ENCODE measurements at regions not wholly inside any gene's neighbourhood (a gene's known extent, or its start where the extent isn't known, plus 50 kb on each side); places are given as distances from the start of the nearest gene placed in this dataset.
A peak's percentile ranks its signal among the peaks of the same experiment; 100 is the strongest.

- Histone ChIP-seq H3F3A (ENCODE audit: insufficient read depth, low read length, poor library complexity, severe bottlenecking) (no peaks in the 10 kb centered on the region), H3K9me2 (ENCODE audit: insufficient read depth, low read length) (no peaks in the 10 kb centered on the region), H3K4me2 (ENCODE audit: low read length) (no peak overlapping the region), H4K20me1 (ENCODE audit: insufficient read depth) (no peaks in the 10 kb centered on the region), H3K9ac (ENCODE audit: low read length) (no peak overlapping the region), H2AFZ (ENCODE audit: low read depth, low read length) (no peak overlapping the region), H3K27ac (ENCODE audit: low read length) (no peak overlapping the region), H3K36me3 (ENCODE audit: insufficient read depth, low read length) (no peaks in the 10 kb centered on the region), H3K9me3 (ENCODE audit: low read length) (no peaks in the 10 kb centered on the region), H3K27me3 (ENCODE audit: insufficient read depth, low read depth, low read length) (no peaks in the 10 kb centered on the region), H3K4me3 (ENCODE audit: low read length) (no peak overlapping the region), H3K79me2 (replicated peaks; ENCODE audit: insufficient read depth, low read length) (no peaks in the 10 kb centered on the region)
- TF ChIP-seq MXI1 (conservative IDR thresholded peaks at IDR 0.05; ENCODE audit: poor library complexity, severe bottlenecking) (no peak), POLR2AphosphoS5 (IDR thresholded peaks at IDR 0.05) (no peak), EP300 (conservative IDR thresholded peaks at IDR 0.05; ENCODE audit: poor library complexity, severe bottlenecking) (no peak), REST (IDR thresholded peaks at IDR 0.05; ENCODE audit: borderline replicate concordance) (no peak)
Observed at GRCh38 chr2:207449642-207450165, 80.1 kb upstream of the CREB1 start.

- Histone ChIP-seq H3K9me2 (ENCODE audit: insufficient read depth, low read length) (no peaks in the 10 kb centered on the region), H3K27ac (ENCODE audit: low read length) (no peak overlapping the region), H3K27me3 (ENCODE audit: insufficient read depth, low read depth, low read length) (no peaks in the 10 kb centered on the region), H3K9ac (ENCODE audit: low read length) (no peak overlapping the region), H3K79me2 (replicated peaks; ENCODE audit: insufficient read depth, low read length) (no peaks in the 10 kb centered on the region), H3F3A (ENCODE audit: insufficient read depth, low read length, poor library complexity, severe bottlenecking) (no peaks in the 10 kb centered on the region), H2AFZ (ENCODE audit: low read depth, low read length) (no peak overlapping the region), H3K36me3 (ENCODE audit: insufficient read depth, low read length) (no peaks in the 10 kb centered on the region), H3K4me2 (ENCODE audit: low read length) (no peak overlapping the region), H3K9me3 (ENCODE audit: low read length) (no peaks in the 10 kb centered on the region), H4K20me1 (ENCODE audit: insufficient read depth) (no peaks in the 10 kb centered on the region), H3K4me3 (ENCODE audit: low read length) (no peak overlapping the region)
- TF ChIP-seq TAF1 (IDR thresholded peaks at IDR 0.05; ENCODE audit: low read depth), result no peak
- no peak for TF ChIP-seq POLR2AphosphoS5 (IDR thresholded peaks at IDR 0.05)
- TF ChIP-seq CTCF (IDR thresholded peaks at IDR 0.05; ENCODE audit: poor library complexity, severe bottlenecking), result no peak
Observed at GRCh38 chr2:207450186-207450585, 79.6 kb upstream of the CREB1 start.

GRCh38 chr2:207458582-207458981 lies 71.2 kb upstream of the CREB1 start:
- H2AFZ ChIP-seq (ENCODE audit: low read depth, low read length), result no peak overlapping the region
- no peak overlapping the region for H3K4me2 ChIP-seq (ENCODE audit: low read length)
- no peaks in the 10 kb centered on the region for H3K36me3 ChIP-seq (ENCODE audit: insufficient read depth, low read length)
- no peaks in the 10 kb centered on the region for H3F3A ChIP-seq (ENCODE audit: insufficient read depth, low read length, poor library complexity, severe bottlenecking)
- TF ChIP-seq EP300 (conservative IDR thresholded peaks at IDR 0.05; ENCODE audit: poor library complexity, severe bottlenecking) (no peak), TAF1 (IDR thresholded peaks at IDR 0.05; ENCODE audit: low read depth) (no peak), SMC3 (conservative IDR thresholded peaks at IDR 0.05; ENCODE audit: poor library complexity) (peak; percentile 54), POLR2AphosphoS5 (IDR thresholded peaks at IDR 0.05) (no peak), CTCF (IDR thresholded peaks at IDR 0.05; ENCODE audit: poor library complexity, severe bottlenecking) (peak; percentile 26), EZH2 (IDR thresholded peaks at IDR 0.05; ENCODE audit: borderline replicate concordance, insufficient read depth, low read length, poor library complexity, severe bottlenecking) (no peak), REST (IDR thresholded peaks at IDR 0.05; ENCODE audit: borderline replicate concordance) (no peak), RAD21 (conservative IDR thresholded peaks at IDR 0.05) (peak; percentile 56)
- H3K9ac ChIP-seq (ENCODE audit: low read length), result no peak overlapping the region
- H3K9me3 ChIP-seq (ENCODE audit: low read length), result no peaks in the 10 kb centered on the region
- H3K9me2 ChIP-seq (ENCODE audit: insufficient read depth, low read length), result no peaks in the 10 kb centered on the region
- H3K27me3 ChIP-seq (ENCODE audit: insufficient read depth, low read depth, low read length), result no peaks in the 10 kb centered on the region
- H3K79me2 ChIP-seq (replicated peaks; ENCODE audit: insufficient read depth, low read length), result no peaks in the 10 kb centered on the region
- H3K27ac ChIP-seq (ENCODE audit: low read length), result no peak overlapping the region
- no peaks in the 10 kb centered on the region for H4K20me1 ChIP-seq (ENCODE audit: insufficient read depth)
- no peak overlapping the region for H3K4me3 ChIP-seq (ENCODE audit: low read length)
